NOMO-1 treated with dmso at 0.1 percent for 144 hours (cell line): ENCODE measurements at regions not wholly inside any gene's neighbourhood (a gene's known extent, or its start where the extent isn't known, plus 50 kb on each side); places are given as distances from the start of the nearest gene placed in this dataset.

Source experiments
- DNase-seq: peaks from one replicate; lab custom pipeline; 2025; ENCODE audit not compliant: unreplicated experiment; lab: John Stamatoyannopoulos, UW

DNA sequence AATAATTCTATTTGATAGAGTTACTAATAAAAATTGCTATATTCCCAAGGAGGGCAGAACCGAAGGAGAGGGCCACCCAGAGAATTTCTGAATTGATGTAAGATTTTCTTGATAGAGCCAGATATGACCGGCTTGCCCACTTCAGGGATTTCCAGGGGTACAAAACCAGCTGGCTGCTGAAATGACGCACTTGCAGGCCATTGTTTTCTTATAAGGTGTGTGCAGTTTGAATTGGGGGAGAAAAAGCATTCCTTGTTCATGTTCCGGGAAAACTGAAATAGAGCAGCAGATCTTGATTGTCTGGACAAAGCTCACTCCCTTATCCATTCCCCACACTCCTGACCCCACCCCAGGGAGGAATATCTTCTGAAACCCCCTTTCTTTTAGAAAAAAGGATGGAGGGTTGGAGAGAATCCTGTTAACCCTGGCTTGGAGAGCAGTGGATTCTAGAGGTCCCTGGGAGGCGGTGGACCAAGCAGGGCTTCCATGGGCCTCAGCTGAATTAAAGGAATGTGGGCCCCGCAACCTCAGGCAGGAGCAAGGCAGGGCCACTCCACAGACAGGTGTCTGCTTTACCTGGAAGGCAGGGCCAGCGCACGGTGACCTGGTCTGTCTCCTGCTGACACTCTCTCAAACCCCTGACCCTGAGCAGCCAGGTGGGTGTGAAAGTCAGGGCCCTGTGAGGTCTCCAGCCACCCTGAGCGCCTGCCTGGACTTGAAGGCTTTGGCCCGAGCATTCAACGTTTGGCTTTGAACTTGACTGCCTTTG, 96.4 kb downstream of the TMEM170B start:
- DNase-seq, result no peak

DNA sequence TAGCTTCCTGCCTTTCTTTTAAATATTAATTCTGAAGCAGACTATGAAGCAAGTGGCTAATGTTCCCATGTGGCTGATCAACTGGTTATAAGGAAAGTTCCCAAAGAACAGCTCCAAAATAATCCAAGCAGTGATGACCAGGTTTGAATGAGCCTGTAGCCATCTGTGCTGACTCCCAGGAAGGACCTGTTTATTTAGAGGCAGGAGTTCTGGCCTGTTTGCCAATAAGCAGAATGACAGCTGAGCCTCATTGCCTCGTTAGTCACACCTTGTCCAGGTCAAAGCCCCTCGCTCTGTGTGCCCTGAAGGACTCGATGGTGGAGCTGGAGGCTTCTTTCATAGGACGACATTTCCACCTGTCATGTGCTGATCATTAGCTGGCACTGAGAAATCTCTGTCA, 97.4 kb downstream of the TMEM170B start:
- no peak for DNase-seq

DNA sequence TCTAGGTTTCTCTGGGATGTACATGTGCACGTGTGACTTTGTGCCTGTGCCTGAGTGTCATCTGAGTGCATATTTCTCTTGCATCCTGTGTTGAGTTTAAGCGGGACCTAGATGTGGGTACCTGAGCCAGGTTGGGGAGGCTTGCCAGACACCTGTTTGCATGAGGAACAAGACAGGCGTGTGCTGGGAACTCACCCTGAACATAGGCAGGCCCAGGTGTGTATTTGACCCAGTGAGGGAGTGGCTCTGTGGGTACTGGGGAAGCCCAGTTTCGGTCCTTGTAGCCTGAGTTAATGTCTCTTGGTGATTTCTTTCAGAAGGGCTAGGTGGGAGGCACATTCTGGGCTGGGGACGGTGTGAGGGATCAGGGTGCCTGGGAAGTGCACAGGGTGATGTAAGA, 98.6 kb downstream of the TMEM170B start:
- no peak for DNase-seq

- DNase-seq, result no peak
Measured at GRCh38 chr6:11637266-11637665, 99.7 kb downstream of the TMEM170B start.

GRCh38 chr6:11639376-11640235, 102.1 kb downstream of the TMEM170B start:
- DNase-seq, result no peak

DNA sequence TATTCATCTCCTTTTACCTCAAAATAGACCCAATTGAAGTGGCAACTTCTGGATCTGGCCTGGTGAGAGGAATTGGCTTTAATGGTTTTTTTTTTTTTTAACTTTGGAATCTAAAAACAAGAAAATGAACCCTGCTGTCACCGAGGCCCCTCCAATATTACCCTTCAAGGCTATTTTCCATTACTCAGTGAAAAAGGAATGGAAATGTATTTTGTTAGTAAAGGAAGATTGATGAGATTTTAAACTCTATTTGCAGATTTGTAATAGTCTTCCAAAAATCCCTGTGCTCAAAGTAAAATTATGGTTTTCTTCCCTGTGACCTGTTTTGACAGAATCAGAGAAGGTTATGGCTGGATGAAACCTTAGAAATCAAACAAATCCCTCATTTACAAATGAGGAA, 102.9 kb downstream of the TMEM170B start:
- DNase-seq, result no peak

DNA sequence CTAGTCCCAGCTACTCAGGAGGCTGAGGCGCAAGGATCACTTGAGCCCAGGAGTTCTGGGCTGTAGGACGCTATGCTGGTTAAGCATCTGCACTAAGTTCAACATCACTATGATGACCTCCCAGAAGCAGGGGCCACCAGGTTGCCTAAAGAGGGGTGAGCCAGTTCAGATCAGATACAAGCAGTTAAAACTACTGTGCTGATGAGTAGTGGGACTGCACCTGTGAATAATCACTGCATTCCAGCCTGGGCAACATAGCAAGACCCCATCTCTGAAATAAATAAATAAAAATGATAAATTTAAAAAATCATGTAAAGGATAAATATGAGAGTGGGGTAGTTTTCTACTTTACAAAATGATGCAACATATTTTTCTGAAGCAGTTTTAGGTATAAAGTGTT, 106.5 kb downstream of the TMEM170B start:
- DNase-seq, result no peak

DNA sequence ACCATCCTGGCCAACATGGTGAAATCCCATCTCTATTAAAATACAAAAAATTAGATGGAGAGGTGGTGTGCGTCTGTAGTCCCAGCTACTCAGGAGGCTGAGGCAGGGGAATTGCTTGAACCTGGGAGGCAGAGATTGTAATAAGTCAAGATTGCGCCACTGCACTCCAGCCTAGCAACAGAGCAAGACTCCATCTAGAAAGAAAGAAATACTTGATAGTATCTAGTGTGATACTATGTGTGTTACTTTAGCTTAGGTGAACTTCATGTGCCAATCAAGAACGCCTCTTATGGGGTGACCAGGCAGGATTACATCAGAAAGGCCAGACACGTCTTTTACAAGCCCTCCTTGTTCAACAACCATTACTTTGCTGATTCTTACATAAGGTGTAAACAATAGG, 107.1 kb downstream of the TMEM170B start:
- DNase-seq, result no peak

DNA sequence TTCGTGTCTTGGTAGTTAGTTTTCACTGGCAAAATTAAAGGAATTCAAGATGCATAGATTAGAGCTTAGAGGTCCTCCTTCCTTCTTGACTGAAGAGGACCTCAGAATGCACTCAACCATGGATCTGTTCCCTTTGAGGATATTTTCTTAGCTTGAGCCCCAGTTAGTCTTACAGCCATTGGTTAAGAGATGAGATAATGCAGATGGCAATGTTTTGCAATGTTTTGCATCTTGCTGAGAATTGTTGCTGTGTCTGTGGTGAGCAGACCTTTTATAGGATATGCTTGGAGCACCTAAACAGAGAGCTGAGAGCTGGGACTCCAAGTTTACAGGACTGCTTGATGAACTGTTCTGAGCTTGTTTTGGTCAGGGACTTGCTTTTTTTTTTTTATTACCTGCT, 107.5 kb downstream of the TMEM170B start:
- DNase-seq, result no peak

DNA sequence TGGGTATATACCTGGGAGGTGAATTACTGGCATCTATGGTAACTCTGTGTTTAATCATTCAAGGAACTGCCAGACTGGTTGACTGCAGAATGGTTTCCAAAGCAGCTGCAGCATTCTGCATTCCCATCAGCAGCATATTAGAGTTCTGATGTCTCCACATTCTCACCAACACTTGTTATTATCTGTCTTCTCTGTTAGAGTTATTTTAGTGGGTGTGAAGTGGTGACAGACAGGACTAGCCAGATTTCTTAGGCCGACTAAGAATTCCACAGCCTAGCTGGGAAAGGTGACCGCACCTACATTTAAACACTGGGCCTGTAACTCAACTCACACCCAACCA, 110.9 kb downstream of the TMEM170B start:
- no peak for DNase-seq

DNA sequence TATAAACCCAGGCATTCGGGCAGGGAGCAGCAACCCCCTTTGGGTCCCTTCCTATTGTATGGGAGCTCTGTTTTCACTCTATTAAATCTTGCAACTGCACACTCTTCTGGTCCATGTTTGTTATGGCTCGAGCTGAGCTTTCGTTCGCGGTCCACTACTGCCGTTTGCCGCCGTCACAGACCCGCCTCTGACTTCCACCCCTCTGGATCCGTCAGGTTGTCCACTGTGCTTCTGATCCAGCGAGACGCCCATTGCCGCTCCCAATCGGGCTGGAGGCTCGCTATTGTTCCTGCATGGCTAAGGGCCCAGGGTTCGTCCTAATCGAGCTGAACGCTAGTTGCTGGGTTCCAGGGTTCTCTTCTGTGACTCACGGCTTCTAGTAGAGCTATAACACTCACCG, 111.3 kb downstream of the TMEM170B start:
- no peak for DNase-seq

DNA sequence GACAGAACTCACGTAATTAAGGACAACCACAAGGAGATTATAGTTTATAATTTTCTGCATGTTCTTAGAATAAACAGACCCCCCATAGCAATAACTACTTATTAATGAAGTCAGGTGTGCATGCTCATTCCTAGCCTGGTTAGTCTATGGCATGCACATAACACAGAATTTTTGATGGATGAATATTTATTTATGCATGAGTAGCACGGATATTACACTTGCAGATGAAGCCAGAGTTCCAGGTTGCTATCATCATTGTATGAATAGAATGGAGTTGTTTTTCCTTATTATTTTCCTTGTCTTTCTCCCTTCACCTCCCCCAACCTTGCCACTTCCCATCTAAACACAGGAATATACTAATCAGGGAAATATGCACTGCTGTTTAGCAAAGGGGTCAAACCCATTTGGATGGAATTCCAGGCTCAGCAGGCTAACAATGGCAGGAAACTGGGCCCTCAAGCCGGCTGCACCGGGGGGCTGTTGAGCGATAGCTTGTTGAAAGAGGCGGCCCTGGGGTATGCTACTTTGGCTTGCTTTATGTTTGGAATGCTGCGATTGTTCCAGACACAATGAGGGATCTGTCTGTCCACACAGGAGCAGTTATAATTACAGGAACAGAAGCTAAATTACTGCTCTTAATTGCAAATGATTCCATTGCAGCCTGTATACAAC, 112.6 kb downstream of the TMEM170B start:
- DNase-seq, result no peak

- no peak for DNase-seq
Measured at GRCh38 chr6:11650711-11651110, 113.2 kb downstream of the TMEM170B start.

DNA sequence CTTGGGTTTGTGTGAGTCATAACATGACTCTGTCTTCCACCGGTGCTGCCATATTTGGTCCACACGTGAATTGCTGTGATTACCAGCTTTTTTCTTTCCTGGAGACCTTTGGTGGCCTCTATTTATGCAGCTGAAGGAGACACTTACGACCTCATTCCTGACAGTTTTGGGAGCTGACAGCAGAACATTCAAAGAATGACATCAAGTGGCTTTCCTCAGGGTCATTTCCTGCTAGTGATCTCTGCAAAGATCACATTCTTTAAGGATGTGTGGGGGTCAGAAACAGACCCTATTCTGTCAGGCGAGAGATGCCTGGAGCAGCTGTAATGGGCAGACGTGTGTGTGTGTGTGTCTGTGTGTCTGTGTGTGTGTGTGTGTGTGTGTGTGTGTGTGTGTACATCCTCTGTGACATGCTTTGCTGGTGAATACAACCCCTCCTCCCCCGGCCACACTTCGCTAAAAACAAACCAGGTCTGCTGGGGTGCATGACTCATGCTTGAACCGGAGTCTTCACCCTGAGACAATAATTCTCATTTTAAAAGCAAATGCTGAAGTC, 115.6 kb downstream of the TMEM170B start:
- DNase-seq, result peak; percentile 5

DNA sequence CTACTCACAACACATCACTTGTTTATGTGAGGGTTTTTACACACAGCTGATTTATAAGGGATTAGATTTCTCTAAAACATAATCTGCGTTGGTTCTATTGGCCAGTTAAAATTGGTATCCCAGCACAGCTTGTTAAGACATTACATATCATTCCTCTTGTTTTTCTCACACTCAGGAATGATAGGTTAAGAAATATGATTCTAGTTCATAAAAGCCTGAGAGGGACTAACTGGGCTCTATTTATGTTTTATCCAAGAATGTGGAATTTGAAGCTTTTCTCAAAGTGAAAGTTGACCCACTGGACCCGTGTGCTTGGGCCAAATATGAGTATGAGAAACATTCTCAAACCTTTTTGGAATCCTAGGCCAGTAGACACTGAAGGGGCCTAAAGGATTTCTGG, 117.3 kb downstream of the TMEM170B start:
- no peak for DNase-seq

DNA sequence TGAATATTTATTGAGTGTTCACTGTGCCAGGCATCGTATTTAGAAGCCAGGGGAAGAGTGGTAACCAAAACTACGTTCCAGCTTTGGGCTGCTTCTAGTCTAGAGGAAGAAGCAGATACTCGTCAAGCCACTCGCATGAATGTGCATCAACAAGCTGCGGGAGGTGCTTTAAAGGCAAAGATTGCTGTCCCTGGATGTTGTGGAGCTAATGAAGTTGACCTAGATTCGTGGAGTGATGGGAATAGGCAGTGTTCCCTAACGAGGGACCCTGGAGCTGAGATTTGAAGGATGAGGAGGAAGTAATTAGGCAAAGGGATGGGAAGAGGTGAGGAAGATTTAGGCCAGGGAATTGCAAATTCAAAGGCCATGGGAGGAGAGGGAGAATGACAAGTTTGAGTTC, 118.9 kb downstream of the TMEM170B start:
- DNase-seq, result no peak

GRCh38 chr6:11659757-11660156, 118.8 kb downstream of the ADTRP start:
- no peak for DNase-seq

- no peak for DNase-seq
Measured at GRCh38 chr6:11662323-11662722, 116.3 kb downstream of the ADTRP start.

DNA sequence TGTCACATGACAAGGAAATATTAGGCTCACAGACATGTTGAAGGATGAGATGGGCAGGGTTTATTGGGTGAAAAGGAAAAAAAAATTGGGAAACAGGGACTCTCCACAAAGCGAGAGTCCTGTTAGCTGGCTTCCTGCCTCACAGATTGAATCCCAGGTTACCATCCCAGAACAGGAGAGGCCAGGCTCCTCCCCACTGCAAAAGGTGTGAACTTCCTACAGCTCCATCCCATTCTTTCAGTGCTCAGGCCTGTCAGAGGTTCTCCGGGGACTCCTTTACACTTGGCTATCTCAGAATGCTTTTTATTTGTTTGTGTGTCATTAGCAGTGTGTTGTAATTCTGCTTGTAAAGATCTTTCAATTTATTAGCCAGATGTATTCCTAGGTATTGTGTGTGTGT, 115.1 kb downstream of the ADTRP start:
- no peak for DNase-seq
